ENCODE measurements at regions not wholly inside any gene's neighbourhood (a gene's known extent, or its start where the extent isn't known, plus 50 kb on each side); places are given as distances from the start of the nearest gene placed in this dataset.
"Not testable (repeated sequence)": the region's sequence is repeated elsewhere in the genome, so short reads cannot be mapped to it uniquely, and the experiment has no call there.

GRCh38 chr10:109403551-109403950 lies 519.8 kb downstream of the XPNPEP1 start:
- no peak for DNase-seq (ENCODE audit: low read depth)

- no peak for DNase-seq (ENCODE audit: low read depth)
Observed at GRCh38 chr10:109393425-109393824, 529.9 kb downstream of the XPNPEP1 start.

- DNase-seq (ENCODE audit: low read depth), result no peak
Observed at GRCh38 chr10:109386921-109387320, 536.4 kb downstream of the XPNPEP1 start.

- no peak for DNase-seq (ENCODE audit: low read depth)
Observed at GRCh38 chr10:109386101-109386500, 537.2 kb downstream of the XPNPEP1 start.

- no peak for DNase-seq (ENCODE audit: low read depth)
Observed at GRCh38 chr10:109379186-109379585, 544.1 kb downstream of the XPNPEP1 start.

GRCh38 chr10:109374215-109374614 lies 549.1 kb downstream of the XPNPEP1 start:
- peak; percentile 29 for DNase-seq (ENCODE audit: low read depth)

GRCh38 chr10:109359316-109359715 lies 564.0 kb downstream of the XPNPEP1 start:
- no peak for DNase-seq (ENCODE audit: low read depth)

- no peak for DNase-seq (ENCODE audit: low read depth)
Observed at GRCh38 chr10:109358325-109358724, 565.0 kb downstream of the XPNPEP1 start.

GRCh38 chr10:109348324-109348723 lies 575.0 kb downstream of the XPNPEP1 start:
- no peak for DNase-seq (ENCODE audit: low read depth)

- DNase-seq (ENCODE audit: low read depth), result peak; percentile 13
Observed at GRCh38 chr10:109343293-109343692, 580.0 kb downstream of the XPNPEP1 start.

- no peak for DNase-seq (ENCODE audit: low read depth)
Observed at GRCh38 chr10:109341986-109342385, 581.3 kb downstream of the XPNPEP1 start.

GRCh38 chr10:109328001-109328400 lies 595.3 kb downstream of the XPNPEP1 start:
- DNase-seq (ENCODE audit: low read depth), result no peak

GRCh38 chr10:109327266-109327665 lies 596.0 kb downstream of the XPNPEP1 start:
- DNase-seq (ENCODE audit: low read depth), result no peak

- DNase-seq (ENCODE audit: low read depth), result no peak
Observed at GRCh38 chr10:109324721-109325120, 598.6 kb downstream of the XPNPEP1 start.

- no peak for DNase-seq (ENCODE audit: low read depth)
Observed at GRCh38 chr10:109317746-109318366, 605.5 kb downstream of the XPNPEP1 start.

GRCh38 chr10:109314016-109314415 lies 609.3 kb downstream of the XPNPEP1 start:
- DNase-seq (ENCODE audit: low read depth), result not testable (repeated sequence)

GRCh38 chr10:109312555-109312954 lies 610.8 kb downstream of the XPNPEP1 start:
- not testable (repeated sequence) for DNase-seq (ENCODE audit: low read depth)

GRCh38 chr10:109308971-109309370 lies 614.3 kb downstream of the XPNPEP1 start:
- DNase-seq (ENCODE audit: low read depth), result no peak

- DNase-seq (ENCODE audit: low read depth), result not testable (repeated sequence)
Observed at GRCh38 chr10:109307102-109307501, 616.2 kb downstream of the XPNPEP1 start.

GRCh38 chr10:109306698-109307097 lies 616.6 kb downstream of the XPNPEP1 start:
- DNase-seq (ENCODE audit: low read depth), result no peak

- DNase-seq (ENCODE audit: low read depth), result no peak
Observed at GRCh38 chr10:109287858-109288257, 635.5 kb downstream of the XPNPEP1 start.

- peak; percentile 69 for DNase-seq (ENCODE audit: low read depth)
Observed at GRCh38 chr10:109282510-109282909, 640.8 kb downstream of the XPNPEP1 start.

GRCh38 chr10:109281347-109281746 lies 642.0 kb downstream of the XPNPEP1 start:
- no peak for DNase-seq (ENCODE audit: low read depth)

- DNase-seq (ENCODE audit: low read depth), result no peak
Observed at GRCh38 chr10:109280837-109281236, 642.5 kb downstream of the XPNPEP1 start.

Measured in GM04503 (cell line).